HL-60/S4 (cell line): ENCODE measurements at regions not wholly inside any gene's neighbourhood (a gene's known extent, or its start where the extent isn't known, plus 50 kb on each side); places are given as distances from the start of the nearest gene placed in this dataset.
"Not testable (repeated sequence)": the region's sequence is repeated elsewhere in the genome, so short reads cannot be mapped to it uniquely, and the experiment has no call there.

Experiments used
- in situ Hi-C: fragments of 300-500 bp; cut with MboI; formaldehyde crosslinking; loops from 2 replicates; pipeline ENCODE4 v1.14.3; 2022; ENCODE audit warnings: low sequenced_read_pairs

DNA sequence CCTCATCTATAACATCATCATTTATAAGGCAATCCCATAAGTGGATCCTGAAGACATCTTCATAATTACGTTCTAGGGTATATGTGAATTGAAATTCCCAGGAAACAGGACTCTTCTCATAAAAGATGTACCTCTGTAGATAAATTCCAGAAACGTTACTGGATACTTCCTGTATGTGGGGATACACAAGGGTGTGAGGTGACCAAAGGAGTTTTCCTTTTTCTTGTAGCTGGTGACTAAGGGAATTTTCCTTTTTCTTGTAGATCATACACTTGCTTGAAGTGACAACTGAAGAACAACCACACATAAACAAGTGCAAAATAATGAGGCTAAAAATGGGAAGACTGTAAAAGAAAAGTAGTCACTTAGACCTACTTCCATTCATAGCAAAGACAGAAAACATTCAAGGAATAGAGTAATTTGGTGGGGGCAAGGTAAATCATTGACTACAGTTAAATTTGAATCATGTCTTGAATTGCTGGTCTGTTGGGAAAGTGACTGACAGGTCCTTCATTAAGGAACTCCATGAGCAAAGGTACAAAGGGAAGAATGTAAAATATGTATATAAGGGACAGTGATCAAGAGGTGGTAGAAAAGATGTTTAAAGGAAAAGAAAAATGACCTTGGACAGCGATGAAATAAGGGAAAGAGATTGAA, 53.2 kb upstream of the UBE2E3 start:
- in situ Hi-C loops: no loop called here

- in situ Hi-C loops: no loop called here
These were observed 54.7 kb upstream of the UBE2E3 start for GRCh38 chr2:180925700-180926099.

- in situ Hi-C loops: no loop called here
These were observed 56.3 kb upstream of the UBE2E3 start for GRCh38 chr2:180924063-180924462.

DNA sequence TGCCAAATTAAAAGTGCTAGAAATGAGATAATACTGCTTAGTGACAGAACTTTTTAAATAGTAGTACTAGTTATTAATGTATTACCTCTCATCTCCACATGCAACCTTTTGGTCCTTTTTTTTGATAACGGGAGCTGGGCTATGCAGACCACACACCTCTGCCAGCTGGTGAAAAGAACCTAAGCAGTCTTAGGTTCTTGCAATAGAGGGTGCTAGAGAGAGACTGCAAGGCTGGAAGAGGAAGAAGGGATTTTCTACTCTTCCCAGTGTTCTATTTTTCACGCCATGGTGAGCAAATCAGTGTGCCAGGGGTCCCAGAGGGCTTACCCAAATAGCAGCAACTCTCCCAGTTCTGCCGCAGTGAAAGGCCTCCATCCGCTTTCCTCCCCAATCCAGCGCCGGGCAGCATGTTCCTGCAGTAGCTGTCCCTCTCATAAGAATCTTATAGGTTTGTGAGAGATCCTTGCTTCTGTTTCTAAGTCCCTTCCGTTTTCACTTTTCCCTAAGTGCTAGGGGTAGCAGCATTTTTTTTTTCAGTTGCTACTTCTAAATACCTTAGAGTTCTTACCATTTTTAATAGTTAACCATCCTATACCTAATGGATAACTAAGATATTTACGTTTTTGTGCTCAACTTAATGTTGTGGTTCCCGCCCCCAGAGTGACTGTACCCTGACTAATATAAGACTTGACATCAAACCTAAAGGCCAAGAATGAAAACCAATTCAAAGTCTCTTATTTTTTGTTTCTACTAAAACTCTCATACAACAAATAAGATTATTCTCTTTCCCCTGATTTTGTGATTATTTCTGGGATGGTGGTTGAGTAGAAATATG, 69.4 kb upstream of the UBE2E3 start:
- in situ Hi-C loops: no loop called here

DNA sequence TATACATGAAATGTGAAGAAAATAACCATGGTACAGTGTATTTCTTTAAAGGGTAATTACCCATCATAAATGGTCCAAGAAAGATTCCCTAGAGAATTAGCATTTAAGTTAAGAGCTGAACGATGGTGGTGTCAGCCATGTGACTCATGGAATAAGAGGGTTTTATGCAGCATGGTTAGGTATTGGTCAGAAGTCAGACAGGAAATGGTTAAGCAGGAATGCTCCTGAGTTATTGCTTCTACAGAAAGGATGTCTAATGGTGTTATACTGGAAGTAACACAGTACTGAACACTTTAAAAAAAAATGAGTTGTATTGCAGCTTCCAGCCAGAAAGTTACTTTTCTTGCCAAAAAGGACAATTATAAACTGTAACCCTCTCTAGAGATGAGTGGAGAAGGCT, 72.7 kb upstream of the UBE2E3 start:
- in situ Hi-C loops: no loop called here

DNA sequence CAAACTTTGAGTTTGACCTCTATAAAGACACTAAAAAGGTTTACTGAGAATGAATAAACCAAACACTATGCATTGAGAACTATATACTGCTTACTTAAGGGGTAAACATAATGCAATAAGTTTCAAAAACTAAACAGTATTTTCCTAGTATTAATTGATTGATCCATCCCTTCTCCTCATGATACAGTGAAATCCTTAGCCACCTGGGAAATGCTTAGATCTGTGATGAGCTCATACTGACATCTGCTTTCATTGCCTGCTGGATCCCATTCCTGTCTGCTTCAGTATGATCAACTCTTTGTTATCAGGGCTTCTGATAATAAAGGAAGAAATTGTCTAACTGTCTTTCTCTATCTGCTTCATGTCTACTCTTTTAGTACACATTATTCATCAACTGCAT, 74.9 kb upstream of the UBE2E3 start:
- in situ Hi-C loops: no loop called here

DNA sequence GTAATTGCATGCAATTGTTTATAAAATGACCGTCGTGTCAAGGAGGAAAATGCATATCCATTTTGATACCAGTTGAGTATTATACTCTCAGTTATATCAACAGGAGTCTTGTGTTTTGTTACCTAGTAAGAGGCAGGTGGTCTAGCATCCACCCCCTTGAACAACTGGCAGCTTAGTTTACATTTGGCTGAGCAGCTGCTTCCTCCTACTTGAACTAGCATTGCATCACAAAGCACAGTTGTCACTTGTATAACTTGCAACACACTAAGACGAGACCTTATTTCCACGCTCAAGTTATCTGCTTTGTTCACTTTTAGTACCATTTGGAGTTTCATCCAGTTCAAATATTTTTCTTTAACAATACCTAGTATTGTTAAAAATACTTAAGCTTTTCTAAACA, 75.4 kb upstream of the UBE2E3 start:
- in situ Hi-C loops: no loop called here

GRCh38 chr2:180901331-180901730, 79.1 kb upstream of the UBE2E3 start:
- in situ Hi-C loops: no loop called here

GRCh38 chr2:180893752-180894151, 86.7 kb upstream of the UBE2E3 start:
- in situ Hi-C loops: no loop called here

DNA sequence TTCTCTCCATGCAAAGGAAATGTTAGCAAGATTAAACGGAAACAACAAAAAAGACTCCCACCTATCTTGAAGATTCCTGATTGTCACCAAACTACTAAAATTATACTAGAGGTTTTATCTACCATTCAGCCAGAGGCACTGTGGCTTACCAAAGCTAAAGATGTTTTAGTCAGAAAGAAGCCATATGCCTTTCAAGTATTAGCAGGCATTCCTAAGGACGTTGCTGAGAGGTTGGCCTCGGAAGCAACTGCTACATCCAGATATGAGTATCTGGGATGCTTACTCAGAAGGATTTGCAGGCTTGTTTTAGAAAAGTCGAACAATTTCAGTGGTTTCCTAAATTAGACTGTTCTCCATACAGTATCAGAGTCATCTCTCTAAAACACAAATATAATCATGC, 88.3 kb upstream of the UBE2E3 start:
- in situ Hi-C loops: no loop called here

DNA sequence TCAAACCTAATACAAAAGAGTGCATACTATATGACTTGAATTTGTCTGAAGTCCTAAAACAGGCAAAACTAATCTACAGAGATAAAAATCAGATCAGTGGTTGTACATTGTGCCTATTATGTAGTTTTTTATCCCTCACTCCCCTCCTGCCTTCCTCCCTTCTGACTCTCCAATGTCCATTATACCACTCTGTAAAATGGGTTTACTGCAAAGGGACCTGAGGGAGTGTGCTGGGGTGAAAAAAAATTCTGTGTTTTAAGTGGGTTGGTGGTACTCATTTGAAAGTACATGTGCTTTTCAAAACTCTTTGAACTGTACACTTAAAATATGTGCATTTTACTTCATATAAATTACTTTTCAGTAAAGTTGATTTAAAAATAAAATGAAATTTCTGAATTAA, 89.0 kb upstream of the UBE2E3 start:
- in situ Hi-C loops: no loop called here

DNA sequence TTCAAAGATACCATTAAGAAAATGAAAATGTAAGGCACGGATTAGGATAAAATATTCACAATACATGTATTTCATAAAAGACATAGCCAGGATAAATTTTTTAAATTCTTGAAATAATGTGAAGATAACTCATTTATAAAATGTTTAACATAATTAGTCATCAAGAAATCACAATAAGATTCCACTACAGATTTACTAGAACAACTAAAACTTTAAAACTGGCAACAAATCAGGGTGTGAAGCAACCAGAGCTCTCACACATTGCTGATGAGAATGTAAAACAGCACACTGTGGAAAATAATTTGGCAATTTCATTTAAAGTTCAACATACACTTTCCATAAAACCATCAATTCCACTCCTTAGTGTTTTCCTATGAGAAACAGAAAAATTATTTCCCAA, 89.6 kb upstream of the UBE2E3 start:
- in situ Hi-C loops: no loop called here

- in situ Hi-C loops: no loop called here
These were observed 97.4 kb upstream of the UBE2E3 start for GRCh38 chr2:180882959-180883358.

GRCh38 chr2:180876506-180876905, 103.9 kb upstream of the UBE2E3 start:
- in situ Hi-C loops: no loop called here

- in situ Hi-C loops: no loop called here
These were observed 107.2 kb upstream of the UBE2E3 start for GRCh38 chr2:180873219-180873618.

DNA sequence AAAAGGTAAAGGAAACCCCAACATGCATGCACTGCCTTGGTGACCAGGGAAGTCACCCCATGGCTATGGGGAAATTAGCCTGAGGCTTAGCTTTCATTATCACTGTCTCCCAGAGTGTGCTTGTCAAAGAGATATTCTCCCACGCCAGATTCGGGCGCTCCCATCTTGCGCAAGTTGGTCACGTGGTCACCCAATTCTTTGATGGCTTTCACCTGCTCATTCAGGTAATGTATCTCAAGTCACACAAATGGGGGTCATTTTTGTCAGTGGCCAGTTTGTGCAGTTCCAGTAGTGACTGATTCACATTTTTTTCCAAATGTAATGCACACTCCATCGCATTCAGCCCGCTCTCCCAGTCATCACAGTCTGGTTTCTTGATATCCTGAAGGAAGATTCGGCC, 107.6 kb upstream of the UBE2E3 start:
- in situ Hi-C loops: not testable (repeated sequence)

DNA sequence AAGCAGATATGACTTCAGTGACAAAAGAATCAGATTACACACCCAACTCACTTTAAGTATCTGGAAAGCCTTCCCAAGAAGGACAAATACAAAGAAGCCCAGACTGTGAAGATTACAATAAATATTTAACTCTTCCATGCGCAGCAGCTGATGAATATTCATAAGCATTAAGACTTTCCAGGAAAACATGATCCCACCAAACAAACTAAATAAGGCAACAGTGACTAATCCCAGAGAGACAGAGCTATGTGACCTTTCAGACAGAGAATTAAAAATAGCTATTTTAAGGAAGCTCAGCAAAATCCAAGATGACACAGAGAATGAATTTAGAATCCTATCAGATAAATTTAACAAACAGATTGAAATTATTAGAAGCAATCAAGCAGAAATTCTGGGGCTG, 108.2 kb upstream of the UBE2E3 start:
- in situ Hi-C loops: no loop called here

DNA sequence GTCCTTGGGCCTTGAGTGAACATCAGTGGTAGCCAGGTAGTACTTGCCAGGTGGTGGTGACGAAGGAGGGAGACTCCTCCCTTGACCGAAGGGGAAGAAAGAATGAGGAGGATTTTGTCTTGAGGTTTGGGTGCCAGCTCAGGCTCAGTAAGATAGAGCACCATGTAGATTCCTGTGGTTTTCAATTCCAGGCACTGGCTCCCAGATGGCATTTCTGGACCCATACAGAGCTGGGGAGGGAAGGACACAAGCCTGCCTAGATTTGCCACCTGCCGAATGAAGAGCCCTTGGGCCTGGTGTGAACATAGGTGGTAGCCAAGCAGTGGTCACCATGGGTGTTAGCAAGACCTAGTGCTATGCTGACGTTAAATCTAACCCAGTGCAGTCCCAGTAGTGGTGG, 108.8 kb upstream of the UBE2E3 start:
- in situ Hi-C loops: no loop called here

DNA sequence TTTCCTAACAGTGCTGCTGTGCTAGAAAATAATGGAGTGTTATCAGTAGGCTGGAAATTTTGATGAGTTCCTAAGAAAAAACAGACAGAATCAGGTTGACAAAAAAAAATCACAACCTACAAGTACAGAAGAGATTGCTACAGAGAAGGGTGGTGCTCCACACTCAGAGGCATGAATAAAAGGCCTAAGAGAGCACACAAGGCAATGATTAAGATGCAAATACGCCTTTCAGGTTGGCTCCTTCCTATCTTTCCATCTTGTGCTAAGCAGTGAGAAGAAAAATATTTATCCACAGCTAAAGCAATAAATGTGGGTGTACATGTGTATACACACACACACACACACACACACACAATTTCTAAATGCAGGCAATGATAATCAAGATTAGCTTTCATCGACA, 130.6 kb upstream of the UBE2E3 start:
- in situ Hi-C loops: no loop called here

- in situ Hi-C loops: no loop called here
These were observed 132.0 kb upstream of the UBE2E3 start for GRCh38 chr2:180848393-180848792.

DNA sequence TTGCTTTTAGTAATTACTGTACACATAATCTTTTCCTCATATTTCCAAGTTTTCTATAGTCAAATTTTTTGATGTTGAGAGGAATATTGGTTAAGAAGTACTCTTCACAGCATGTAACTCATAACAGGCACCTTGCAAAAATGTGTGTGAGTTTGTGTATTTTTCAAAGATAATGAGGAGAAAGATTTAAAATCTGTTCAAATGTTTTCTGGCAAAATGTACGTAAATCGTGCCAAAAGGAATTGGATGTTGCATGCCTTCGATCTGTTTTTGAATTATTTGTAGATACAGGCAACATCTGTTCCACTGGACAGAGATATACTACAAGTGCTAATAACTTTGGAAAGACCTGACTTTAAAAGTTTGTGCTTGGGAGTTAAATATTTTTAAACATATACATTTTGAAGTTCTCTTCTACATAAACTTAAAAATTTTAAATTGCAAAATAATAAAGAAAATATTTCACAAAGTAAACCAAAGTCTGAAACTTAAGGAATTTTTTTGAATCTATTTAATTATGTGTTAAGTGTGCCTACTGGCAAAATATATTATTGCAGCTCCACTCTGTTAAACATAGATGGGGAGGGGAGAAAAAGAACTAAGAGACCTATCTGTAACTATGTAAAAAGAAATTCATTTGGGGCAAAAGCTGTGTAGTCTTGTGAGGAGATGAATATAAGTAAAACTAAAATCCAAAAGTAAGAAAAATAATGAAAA, 133.5 kb upstream of the UBE2E3 start:
- in situ Hi-C loops: no loop called here

- in situ Hi-C loops: no loop called here
These were observed 137.9 kb upstream of the UBE2E3 start for GRCh38 chr2:180842461-180842860.
